H9 (cell line): ENCODE measurements at regions not wholly inside any gene's neighbourhood (a gene's known extent, or its start where the extent isn't known, plus 50 kb on each side); places are given as distances from the start of the nearest gene placed in this dataset.

Experiments
- DNase-seq: peaks from one replicate; pipeline ENCODE4 v3.0.0-alpha.2; 2017
- H2AFZ ChIP-seq: one replicate; pipeline ENCODE4 v1.6.1; 2013; ENCODE audit warnings: mild to moderate bottlenecking, low read length, control low read depth, moderate library complexity
- H2AK5ac ChIP-seq: 2 replicates; pipeline ENCODE4 v1.6.1; 2013; ENCODE audit warnings: low read length, control low read depth, mixed read lengths; ENCODE audit not compliant: insufficient read length
- H2BK120ac ChIP-seq: one replicate; pipeline ENCODE4 v1.6.1; 2013; ENCODE audit warnings: low read depth, mild to moderate bottlenecking, low read length, control low read depth, inconsistent platforms; ENCODE audit not compliant: poor library complexity, severe bottlenecking
- H2BK12ac ChIP-seq: 2 replicates; pipeline ENCODE4 v1.6.1; 2013; ENCODE audit warnings: low read length, control low read depth, mixed read lengths, low read depth; ENCODE audit not compliant: insufficient read length
- H2BK15ac ChIP-seq: 2 replicates; pipeline ENCODE4 v1.6.1; 2013; ENCODE audit warnings: low read depth, low read length, control low read depth
- H2BK20ac ChIP-seq: one replicate; pipeline ENCODE4 v1.6.1; 2013; ENCODE audit warnings: low read depth, mild to moderate bottlenecking, low read length, control low read depth, inconsistent platforms; ENCODE audit not compliant: poor library complexity, severe bottlenecking
- H2BK5ac ChIP-seq: 2 replicates; pipeline ENCODE4 v1.6.1; 2013; ENCODE audit warnings: low read length, control low read depth, mixed read lengths; ENCODE audit not compliant: insufficient read length
- H3K14ac ChIP-seq: 2 replicates; pipeline ENCODE4 v1.6.1; 2013; ENCODE audit warnings: low read length, control low read depth; ENCODE audit not compliant: insufficient read depth
- H3K18ac ChIP-seq: 2 replicates; pipeline ENCODE4 v1.6.1; 2013; ENCODE audit warnings: low read depth, mild to moderate bottlenecking, mixed read lengths, low read length, control low read depth; ENCODE audit not compliant: insufficient read length
- H3K23ac ChIP-seq: 2 replicates; pipeline ENCODE4 v1.6.1; 2013; ENCODE audit warnings: low read length, control low read depth, mixed read lengths, low read depth; ENCODE audit not compliant: insufficient read length
- H3K23me2 ChIP-seq: 2 replicates; pipeline ENCODE4 v1.6.1; 2013; ENCODE audit warnings: low read depth, mild to moderate bottlenecking, mixed read lengths, low read length, control low read depth; ENCODE audit not compliant: insufficient read length, poor library complexity, severe bottlenecking
- H3K27ac ChIP-seq: 2 replicates; pipeline ENCODE4 v1.5.1; 2013; ENCODE audit warnings: low read length, control low read depth, mixed read lengths, low read depth; ENCODE audit not compliant: insufficient read length
- H3K27me3 ChIP-seq: 2 replicates; pipeline ENCODE4 v1.6.1; 2013; ENCODE audit warnings: low read length, control low read depth, inconsistent platforms; ENCODE audit not compliant: insufficient read depth
- H3K4ac ChIP-seq: 2 replicates; pipeline ENCODE4 v1.6.1; 2013; ENCODE audit warnings: low read depth, mild to moderate bottlenecking, control low read depth, inconsistent platforms, low read length, moderate library complexity
- H3K4me1 ChIP-seq: 2 replicates; pipeline ENCODE4 v1.6.1; 2013; ENCODE audit warnings: low read length, control low read depth, inconsistent platforms; ENCODE audit not compliant: insufficient read depth
- H3K4me2 ChIP-seq: 2 replicates; pipeline ENCODE4 v1.6.1; 2013; ENCODE audit warnings: low read length, control low read depth, mixed read lengths; ENCODE audit not compliant: insufficient read length, insufficient read depth
- H3K56ac ChIP-seq: 2 replicates; pipeline ENCODE4 v1.6.1; 2013; ENCODE audit warnings: low read depth, mild to moderate bottlenecking, mixed read lengths, low read length, control low read depth; ENCODE audit not compliant: insufficient read length
- H3K79me1 ChIP-seq: 2 replicates; pipeline ENCODE4 v1.6.1; 2013; ENCODE audit warnings: low read depth, mild to moderate bottlenecking, moderate library complexity, low read length, control low read depth, inconsistent platforms; ENCODE audit not compliant: insufficient read depth, poor library complexity, severe bottlenecking
- H3K79me2 ChIP-seq: 2 replicates; pipeline ENCODE4 v1.6.1; 2013; ENCODE audit warnings: low read length, control low read depth, inconsistent platforms; ENCODE audit not compliant: insufficient read depth
- H3K9ac ChIP-seq: 2 replicates; pipeline ENCODE4 v1.6.1; 2013; ENCODE audit warnings: low read length, control low read depth, mixed read lengths; ENCODE audit not compliant: insufficient read length; ENCODE audit errors: extremely low read depth
- H3K9me3 ChIP-seq: one replicate; pipeline ENCODE4 v1.6.1; 2013; ENCODE audit warnings: low read depth, low read length, inconsistent platforms; ENCODE audit not compliant: control insufficient read depth
- H3T11ph ChIP-seq: one replicate; pipeline ENCODE4 v1.6.1; 2013; ENCODE audit warnings: mild to moderate bottlenecking, low read length, control low read depth, inconsistent platforms
- H4K20me1 ChIP-seq: one replicate; pipeline ENCODE4 v1.6.1; 2013; ENCODE audit not compliant: control insufficient read depth, insufficient read length, insufficient read depth
- H4K5ac ChIP-seq: 2 replicates; pipeline ENCODE4 v1.6.1; 2013; ENCODE audit warnings: low read depth, mild to moderate bottlenecking, mixed read lengths, low read length, control low read depth; ENCODE audit not compliant: insufficient read length
- H4K8ac ChIP-seq: replicated peaks from 2 replicates; pipeline ENCODE4 v1.6.1; 2013; ENCODE audit warnings: low read length, control low read depth, mixed read lengths, low read depth; ENCODE audit not compliant: insufficient read length
- H4K91ac ChIP-seq: 2 replicates; pipeline ENCODE4 v1.6.1; 2013; ENCODE audit warnings: low read depth, mild to moderate bottlenecking, moderate library complexity, mixed read lengths, low read length, control low read depth; ENCODE audit not compliant: insufficient read length
- H3K27ac Mint-ChIP-seq, 3 experiments: 2 replicates in 2 of 3; 3 replicates in 1 of 3; pipeline ENCODE4 v1.8.0; 2020 to 2021; ENCODE audit warnings: mixed read lengths in 3 of 3, mild to moderate bottlenecking in 1 of 3, moderate library complexity in 1 of 3
- H3K27me3 Mint-ChIP-seq: 2 replicates; pipeline ENCODE4 v1.8.0; 2021; ENCODE audit warnings: low read depth, mild to moderate bottlenecking, moderate library complexity, mixed read lengths
- H3K36me3 Mint-ChIP-seq, 3 experiments: 2 replicates in 2 of 3; 3 replicates in 1 of 3; pipeline ENCODE4 v1.8.0; 2020 to 2021; ENCODE audit warnings: low read depth in 3 of 3, mixed read lengths in 3 of 3; ENCODE audit not compliant: insufficient read depth in 1 of 3
- H3K4me1 Mint-ChIP-seq, 2 experiments: 2 replicates each; pipeline ENCODE4 v1.8.0; 2020; ENCODE audit warnings: mixed read lengths in 2 of 2
- H3K4me3 Mint-ChIP-seq, 2 experiments: 2 replicates in 1 of 2; 3 replicates in 1 of 2; pipeline ENCODE4 v1.8.0; 2020 to 2021; ENCODE audit warnings: mild to moderate bottlenecking in 2 of 2, mixed read lengths in 2 of 2, moderate library complexity in 1 of 2
- H3K9me3 Mint-ChIP-seq, 2 experiments: 2 replicates in 1 of 2; 3 replicates in 1 of 2; pipeline ENCODE4 v1.8.0; 2020; ENCODE audit warnings: mild to moderate bottlenecking in 2 of 2, mixed read lengths in 2 of 2, moderate library complexity in 1 of 2
- CTCF ChIP-seq: fragments of 200-600 bp; sonication (generic); conservative IDR thresholded peaks from 3 replicates; pipeline ENCODE4 v1.8.0; 2021; ENCODE audit warnings: antibody characterized with exemption, mild to moderate bottlenecking
- WGBS: extraction: QIAGEN DNeasy Blood & Tissue Kit; methylation state at CpG from one replicate; pipeline ENCODE4 v1.1.7; 2013; ENCODE audit warnings: missing lambda C conversion rate, low lambda C conversion rate, mixed read lengths; ENCODE audit not compliant: insufficient read length; ENCODE audit errors: extremely low coverage; 5-methylcytosine and 5-hydroxymethylcytosine counted together

GRCh38 chr1:3992746-3993145 lies 92.7 kb upstream of the C1orf174 start:
- H3K56ac ChIP-seq, result no peak overlapping the region
- H3K27ac Mint-ChIP-seq, result no peak overlapping the region
- H2BK120ac ChIP-seq, result no peak overlapping the region
- no peak for DNase-seq
- H3K36me3 Mint-ChIP-seq, result peaks cover 0 to 4% (median 0%) of the 10 kb centered on the region in 3 experiments; a peak in 1 of 7 replicates
- H4K5ac ChIP-seq, result no peak overlapping the region
- H4K91ac ChIP-seq, result no peak overlapping the region
- H3K9me3 Mint-ChIP-seq, result peaks cover 3 to 6% of the 10 kb centered on the region in 2 experiments; a peak in 2 of 5 replicates
- H3K23ac ChIP-seq, result no peak overlapping the region
- no peak overlapping the region for H2BK15ac ChIP-seq
- no peak overlapping the region for H3K18ac ChIP-seq
- H3T11ph ChIP-seq, result no peak overlapping the region
- no peaks in the 10 kb centered on the region for H3K79me2 ChIP-seq
- no peak overlapping the region for H2BK12ac ChIP-seq
- no peaks in the 10 kb centered on the region for H3K9me3 ChIP-seq
- no peaks in the 10 kb centered on the region for H3K4me1 ChIP-seq
- WGBS, result no CpG with 5 or more reads among the region's 6 CpGs
- H3K9ac ChIP-seq, result no peak overlapping the region
- H2AFZ ChIP-seq, result no peak overlapping the region
- H3K14ac ChIP-seq, result no peak overlapping the region
- TF ChIP-seq CTCF, result no peak
- peaks cover 7 to 8% of the 10 kb centered on the region in 2 experiments; a peak in 3 of 4 replicates for H3K4me1 Mint-ChIP-seq
- no peaks in the 10 kb centered on the region for H3K23me2 ChIP-seq
- no peak overlapping the region for H3K27ac ChIP-seq
- H3K4me2 ChIP-seq, result no peak overlapping the region
- peaks cover 2% of the 10 kb centered on the region; the same call in 1 of the 2 replicates for H3K27me3 Mint-ChIP-seq
- no peak overlapping the region for H3K4ac ChIP-seq
- H3K27me3 ChIP-seq, result no peaks in the 10 kb centered on the region
- no peak overlapping the region for H4K8ac ChIP-seq
- no peak overlapping the region for H2BK20ac ChIP-seq
- no peaks in the 10 kb centered on the region for H3K79me1 ChIP-seq
- H2AK5ac ChIP-seq, result no peak overlapping the region
- H3K4me3 Mint-ChIP-seq, result no peak overlapping the region
- H2BK5ac ChIP-seq, result no peak overlapping the region
- no peaks in the 10 kb centered on the region for H4K20me1 ChIP-seq
